GM10266 (cell line): ENCODE measurements at regions not wholly inside any gene's neighbourhood (a gene's known extent, or its start where the extent isn't known, plus 50 kb on each side); places are given as distances from the start of the nearest gene placed in this dataset.
A peak's percentile ranks its signal among the peaks of the same experiment; 100 is the strongest.

Source experiments
- DNase-seq: peaks from one replicate; pipeline ENCODE4 v3.0.0; 2012; ENCODE audit errors: extremely low spot score
- TF ChIP-seq, protein P1 (sequence below): IDR thresholded peaks from 2 replicates; pipeline ENCODE4 v1.5.1; 2012; ENCODE audit warnings: mild to moderate bottlenecking, low read depth; ENCODE audit not compliant: control insufficient read depth, insufficient read depth; ENCODE audit errors: missing control alignments

DNA sequence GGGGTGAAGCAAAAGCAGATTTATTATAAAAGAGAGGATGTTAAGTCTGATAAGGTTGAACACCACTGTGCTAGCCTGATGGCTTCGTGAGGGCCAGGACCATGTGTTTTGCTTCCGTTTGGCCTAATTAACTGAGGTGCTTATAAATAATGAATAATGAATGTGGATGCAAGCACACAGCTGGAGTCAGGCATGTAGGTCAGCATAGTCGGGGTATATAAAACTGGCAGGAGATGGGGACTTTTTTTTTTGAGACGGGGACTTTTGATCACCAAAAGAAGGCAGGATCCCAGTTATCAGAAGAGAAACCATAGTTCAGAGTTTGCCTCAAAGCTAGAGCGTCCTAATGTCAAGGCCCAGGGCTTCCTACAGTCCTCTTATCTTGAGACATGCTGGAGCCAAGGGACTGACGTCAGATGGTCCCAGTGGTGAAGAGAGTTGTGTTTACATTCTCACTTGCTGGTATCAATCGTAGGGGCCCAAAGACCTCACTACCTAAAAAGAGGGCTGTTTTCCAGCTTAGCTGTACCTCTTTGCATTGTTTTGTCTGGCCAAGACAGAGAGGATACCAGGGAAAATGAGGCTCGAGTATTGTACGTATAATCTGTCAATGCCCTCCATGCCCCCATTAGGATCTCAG, 50.4 kb downstream of the RTL9 start:
- DNase-seq, result no peak
- TF ChIP-seq, protein P1, sequence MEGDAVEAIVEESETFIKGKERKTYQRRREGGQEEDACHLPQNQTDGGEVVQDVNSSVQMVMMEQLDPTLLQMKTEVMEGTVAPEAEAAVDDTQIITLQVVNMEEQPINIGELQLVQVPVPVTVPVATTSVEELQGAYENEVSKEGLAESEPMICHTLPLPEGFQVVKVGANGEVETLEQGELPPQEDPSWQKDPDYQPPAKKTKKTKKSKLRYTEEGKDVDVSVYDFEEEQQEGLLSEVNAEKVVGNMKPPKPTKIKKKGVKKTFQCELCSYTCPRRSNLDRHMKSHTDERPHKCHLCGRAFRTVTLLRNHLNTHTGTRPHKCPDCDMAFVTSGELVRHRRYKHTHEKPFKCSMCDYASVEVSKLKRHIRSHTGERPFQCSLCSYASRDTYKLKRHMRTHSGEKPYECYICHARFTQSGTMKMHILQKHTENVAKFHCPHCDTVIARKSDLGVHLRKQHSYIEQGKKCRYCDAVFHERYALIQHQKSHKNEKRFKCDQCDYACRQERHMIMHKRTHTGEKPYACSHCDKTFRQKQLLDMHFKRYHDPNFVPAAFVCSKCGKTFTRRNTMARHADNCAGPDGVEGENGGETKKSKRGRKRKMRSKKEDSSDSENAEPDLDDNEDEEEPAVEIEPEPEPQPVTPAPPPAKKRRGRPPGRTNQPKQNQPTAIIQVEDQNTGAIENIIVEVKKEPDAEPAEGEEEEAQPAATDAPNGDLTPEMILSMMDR, result no peak

DNA sequence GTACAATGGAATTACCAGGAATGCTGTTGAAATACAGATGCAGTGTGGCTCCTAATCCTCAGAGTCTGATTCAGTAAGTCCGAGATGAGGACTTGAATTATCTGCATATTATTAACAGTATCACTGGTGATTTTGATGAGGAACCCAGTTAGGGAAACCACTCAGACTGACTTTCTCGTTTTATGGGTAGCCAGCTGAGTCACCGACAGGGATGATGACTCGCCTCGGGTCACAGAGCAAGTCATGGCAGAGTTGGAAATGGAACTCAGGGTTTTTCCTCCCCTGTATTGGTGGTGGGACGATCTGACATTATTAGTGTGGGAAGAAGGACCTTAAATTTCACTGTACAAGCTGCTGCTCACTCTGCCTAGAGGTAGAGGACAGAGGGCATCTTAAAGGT, 51.3 kb downstream of the RTL9 start:
- TF ChIP-seq, protein P1, result no peak
- no peak for DNase-seq

DNA sequence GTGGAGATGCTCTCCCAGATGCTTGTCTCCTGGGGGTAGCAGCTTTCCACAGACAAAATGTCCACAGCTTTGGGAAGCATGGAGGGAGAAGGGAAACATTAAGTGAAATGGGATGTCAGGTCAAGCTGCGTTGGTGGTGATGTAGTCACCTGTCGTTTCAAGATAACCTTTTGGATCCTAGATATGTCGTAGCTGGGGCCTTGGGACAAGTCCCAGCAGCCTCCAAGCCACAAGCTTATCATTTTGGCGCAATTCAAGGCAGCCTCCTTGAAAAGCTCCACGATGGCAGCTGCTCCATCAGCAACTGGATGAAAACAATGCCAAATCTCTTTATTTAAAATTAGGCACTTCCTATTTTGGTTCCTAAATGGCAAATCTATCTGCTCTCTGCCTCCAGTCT, 52.0 kb downstream of the RTL9 start:
- TF ChIP-seq, protein P1, result no peak
- no peak for DNase-seq

DNA sequence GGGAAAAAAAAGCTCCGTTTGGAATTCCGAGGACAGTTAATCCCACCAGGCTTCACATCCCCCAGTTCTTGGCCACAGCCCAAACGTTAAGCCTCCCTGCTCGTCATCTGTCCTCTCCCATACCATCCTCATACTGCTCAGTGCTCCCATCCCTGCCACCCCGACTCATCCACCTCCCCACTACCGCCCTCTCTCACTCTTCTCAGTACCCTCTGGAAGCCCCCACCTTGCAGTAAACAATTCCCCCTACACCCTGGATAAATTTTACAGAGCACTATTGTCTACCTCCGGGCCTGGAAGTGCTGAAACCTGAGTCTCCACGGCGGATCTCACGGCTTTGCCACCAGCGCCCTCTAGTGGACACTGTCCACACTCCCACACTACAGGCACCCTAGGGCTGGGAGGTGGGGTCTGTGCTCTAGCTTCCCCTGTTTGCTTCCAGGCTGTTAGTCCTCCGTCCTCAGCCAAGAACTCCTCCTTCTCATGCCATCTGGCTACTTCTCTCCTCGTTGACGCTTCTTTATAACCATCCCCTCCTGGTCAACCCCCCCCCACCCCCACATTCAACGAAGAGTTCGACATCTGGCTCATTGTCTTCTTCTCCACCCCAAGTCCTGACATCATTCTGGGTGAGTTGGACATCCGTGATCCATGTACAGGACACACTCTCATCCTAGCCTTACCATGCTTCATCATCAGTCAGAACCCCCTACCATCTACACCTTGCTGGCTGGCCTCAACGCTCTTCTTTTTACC, 54.5 kb downstream of the RTL9 start:
- TF ChIP-seq, protein P1, result peak; percentile 71

GRCh38 chrX:110413727-110414124, 55.1 kb downstream of the RTL9 start:
- TF ChIP-seq, protein P1, result no peak
- no peak for DNase-seq

More for the DNA sequence above, 54.5 kb downstream of the RTL9 start:
- peak; percentile 39 for DNase-seq

GRCh38 chrX:110414273-110414672, 55.6 kb downstream of the RTL9 start:
- no peak for DNase-seq
- TF ChIP-seq, protein P1, result no peak
